HG03196 (cell line): ENCODE measurements at regions not wholly inside any gene's neighbourhood (a gene's known extent, or its start where the extent isn't known, plus 50 kb on each side); places are given as distances from the start of the nearest gene placed in this dataset.

ENCODE experiments used
- ATAC-seq: cut with Tn5 transposase; IDR thresholded peaks from one replicate; pipeline ENCODE4 v1.9.1; 2021; ENCODE audit not compliant: unreplicated experiment

DNA sequence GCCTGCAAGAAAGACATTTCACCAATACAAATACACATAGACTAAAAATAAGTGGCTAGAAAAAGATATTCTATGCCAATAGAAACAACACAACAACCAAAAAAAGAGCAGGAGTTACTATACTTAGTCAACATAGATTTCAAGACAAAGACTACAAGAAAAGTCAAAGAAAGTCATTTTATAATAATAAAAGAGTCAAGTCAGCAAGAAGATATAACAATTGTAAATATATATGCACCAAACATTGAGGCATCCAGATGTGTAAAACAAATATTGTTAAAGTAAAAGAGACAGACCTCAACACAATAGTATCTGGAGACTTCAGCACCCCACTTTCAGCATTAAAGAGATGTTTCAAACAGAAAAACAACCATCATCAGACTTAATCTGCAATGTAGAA, 104.6 kb downstream of the AMY1C start:
- ATAC-seq = no peak

DNA sequence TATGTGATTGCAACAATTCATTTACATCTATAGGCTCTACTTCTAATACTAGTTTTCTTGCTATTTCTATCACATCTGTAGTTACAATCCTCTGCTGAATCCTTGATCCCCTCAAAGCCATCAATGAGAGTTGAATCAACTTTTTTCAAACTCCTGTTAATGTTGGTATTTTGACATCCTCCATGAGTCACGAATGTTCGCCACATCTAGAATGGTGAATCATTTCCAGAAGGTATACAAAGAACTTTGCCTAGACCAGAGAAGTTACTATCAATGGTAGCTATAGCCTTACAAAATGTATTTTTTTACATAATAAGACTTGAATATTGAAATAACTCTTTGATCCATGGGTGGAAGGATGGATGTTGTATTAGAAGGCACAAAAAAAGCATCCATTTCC, 110.0 kb downstream of the AMY1C start:
- ATAC-seq = no peak

DNA sequence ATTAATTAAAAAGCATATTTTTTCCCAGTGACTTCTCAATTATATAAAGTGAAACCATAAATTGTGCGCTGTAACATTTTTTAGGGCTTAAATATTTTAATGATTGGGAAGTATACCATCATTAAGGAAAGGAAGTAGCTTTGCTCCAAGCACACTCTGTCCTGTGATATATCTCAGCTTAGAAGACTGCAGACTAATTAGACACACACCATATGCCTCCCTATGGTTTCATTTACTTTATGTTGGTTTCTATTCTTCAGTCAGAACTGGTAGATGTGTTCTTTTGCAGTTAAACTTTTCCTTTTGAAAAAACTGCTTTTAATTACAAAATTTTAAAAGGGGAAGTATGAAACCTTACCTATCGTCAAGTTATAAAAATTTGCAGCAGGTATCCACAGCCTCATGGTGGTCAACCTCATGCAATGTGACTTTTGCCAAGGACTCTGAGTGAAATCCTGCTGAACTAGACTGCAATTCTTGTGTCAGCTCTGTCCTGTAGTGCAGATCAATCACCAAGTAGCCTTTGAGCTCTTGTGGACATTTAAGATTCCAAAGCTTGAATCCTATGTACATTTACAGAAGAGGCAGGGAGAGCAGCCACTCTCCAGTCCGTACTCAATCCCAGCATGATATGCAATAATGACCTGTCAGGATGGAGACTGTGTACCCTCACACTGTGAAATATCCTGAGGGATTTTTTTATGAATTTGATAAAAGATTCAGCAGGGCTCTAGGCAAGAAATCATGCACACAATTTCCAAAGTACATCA, 149.1 kb downstream of the AMY1C start:
- ATAC-seq = no peak

DNA sequence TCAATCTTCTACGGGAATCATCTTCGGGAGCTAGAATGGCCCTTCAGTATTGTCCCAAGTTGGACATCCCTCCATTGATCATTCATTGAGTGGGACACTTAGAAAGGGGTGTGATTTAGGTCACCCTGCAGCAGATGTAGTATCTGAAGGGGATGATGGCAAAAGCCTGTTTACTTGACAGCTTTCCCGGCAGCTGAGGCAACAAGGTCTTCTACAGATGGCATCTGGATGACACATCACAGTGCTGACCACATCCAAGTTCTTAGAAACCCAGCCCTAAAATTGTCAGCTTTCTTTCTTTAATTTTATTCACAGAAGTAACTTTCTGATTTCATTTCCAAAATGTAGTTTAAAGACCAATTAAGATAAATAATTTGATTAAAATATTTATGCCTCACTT, 150.3 kb downstream of the AMY1C start:
- no peak for ATAC-seq

DNA sequence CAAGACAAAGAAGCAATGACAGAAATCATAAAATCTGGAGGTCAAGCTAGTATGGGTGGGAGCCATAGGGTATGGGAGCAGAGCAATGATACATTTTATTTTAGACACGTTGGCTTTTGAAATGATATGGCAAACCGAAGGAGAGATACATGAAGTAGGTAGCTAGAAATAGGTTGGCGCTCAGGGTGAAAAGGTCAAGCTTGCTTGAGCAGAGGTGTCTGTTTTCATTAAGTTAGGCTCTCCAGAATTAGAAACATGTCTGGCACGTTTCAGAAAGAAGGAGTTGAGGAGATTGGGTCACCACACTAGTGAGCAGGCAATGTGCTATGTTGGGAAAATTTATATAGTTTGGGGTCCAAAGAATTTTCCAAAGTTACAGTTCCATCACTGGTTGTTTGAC, 151.4 kb downstream of the AMY1C start:
- ATAC-seq = no peak

DNA sequence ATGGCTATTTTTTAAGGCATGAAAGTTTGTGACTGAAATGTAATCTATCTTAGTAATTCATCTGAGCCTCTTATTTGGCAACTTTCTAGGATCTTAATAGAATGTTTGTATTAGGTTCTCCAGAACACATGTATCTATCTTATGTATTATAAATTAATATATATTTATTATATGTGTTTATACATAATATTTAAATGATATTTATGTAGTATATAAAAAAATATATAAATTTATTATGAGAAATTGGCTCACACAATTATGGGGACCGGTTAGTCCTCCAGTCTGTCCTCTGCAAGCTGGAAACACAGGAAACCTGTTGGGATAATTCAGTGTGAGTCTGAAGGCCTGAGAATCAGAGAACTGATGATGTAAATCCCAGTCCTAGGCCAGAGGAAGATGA, 155.7 kb downstream of the AMY1C start:
- no peak for ATAC-seq

DNA sequence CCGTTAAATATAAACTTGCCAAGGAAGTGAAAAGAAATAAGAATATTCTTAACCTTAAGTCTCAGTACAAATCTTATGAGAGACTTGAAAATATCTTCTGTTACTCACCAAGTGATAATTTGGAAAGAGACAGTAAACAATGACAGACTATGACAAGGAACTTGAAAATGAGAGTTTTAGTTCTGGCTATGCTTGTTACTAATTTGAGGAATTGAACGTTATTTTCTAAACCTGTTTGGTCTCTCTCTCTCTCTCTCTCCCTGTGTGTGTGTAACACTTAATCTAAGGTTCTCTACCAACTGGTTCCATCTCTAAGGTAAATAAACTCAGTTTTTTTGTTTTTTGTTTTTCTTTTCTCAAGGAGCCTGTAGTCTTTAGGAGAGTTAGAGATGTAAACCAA, 161.8 kb downstream of the AMY1C start:
- ATAC-seq = no peak

DNA sequence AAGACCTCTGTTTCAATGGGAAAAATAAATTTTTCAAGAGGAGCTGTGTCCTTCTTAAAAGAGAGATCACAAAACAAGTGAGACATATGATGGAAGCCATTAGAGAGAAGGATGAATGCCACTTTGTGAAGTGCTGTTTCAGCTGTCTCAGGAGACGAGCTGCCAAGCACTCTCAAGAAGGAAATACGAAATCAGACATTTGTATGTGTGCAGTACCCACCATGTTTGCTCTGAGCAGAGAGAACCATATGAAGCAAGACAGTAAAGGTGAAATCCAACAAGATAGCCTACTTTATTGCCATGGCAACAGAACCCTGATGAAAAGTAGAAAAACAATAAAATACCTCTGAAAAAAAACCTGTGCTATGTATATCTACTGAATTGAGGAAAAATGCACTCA, 168.1 kb downstream of the AMY1C start:
- no peak for ATAC-seq

DNA sequence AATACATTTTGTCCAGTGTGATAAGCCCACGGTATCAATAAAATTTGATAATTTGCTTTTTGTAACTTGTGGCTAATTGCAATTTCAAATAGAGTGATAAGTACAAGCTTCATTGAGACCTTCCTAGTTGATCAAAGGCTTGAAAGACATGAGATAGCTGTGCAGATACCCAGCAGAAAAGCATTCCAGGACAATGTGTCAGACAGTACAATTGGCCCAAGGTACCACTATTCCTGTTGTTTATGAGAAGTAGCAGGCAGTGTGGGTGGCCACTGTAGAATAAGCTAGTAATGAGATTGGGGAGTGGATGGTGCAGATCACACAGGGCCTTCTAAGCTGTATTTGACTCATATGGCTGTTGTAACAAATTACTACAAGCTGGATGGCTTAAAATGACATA, 182.2 kb downstream of the AMY1C start:
- ATAC-seq = no peak

DNA sequence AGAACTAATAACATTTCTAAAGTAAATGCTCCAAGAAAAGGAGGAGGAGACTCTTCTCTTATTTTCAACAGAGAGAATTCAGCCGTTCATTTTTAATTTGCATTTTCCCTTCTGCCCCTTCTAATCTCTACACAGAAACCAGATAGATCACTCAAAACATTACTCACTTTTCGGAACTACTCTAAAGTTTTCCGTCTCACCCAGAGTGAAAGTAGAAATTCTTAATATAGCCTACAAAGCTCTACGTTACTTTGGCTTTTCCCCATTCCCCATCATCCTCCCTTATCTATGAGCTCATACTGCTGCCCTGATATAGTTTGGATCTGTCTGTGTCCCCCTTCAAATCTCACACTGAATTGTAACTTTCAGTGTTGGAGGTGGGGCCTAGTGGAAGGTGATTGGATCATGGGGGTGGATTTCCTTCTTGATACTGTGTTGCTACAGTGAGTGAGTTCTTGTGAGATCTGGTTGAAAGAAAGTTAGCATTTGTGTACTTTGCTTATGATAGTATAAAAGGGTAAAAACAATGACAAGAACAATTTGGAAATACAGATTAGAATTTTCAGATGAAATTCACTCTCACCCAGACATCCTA, 188.2 kb downstream of the AMY1C start:
- ATAC-seq = no peak

DNA sequence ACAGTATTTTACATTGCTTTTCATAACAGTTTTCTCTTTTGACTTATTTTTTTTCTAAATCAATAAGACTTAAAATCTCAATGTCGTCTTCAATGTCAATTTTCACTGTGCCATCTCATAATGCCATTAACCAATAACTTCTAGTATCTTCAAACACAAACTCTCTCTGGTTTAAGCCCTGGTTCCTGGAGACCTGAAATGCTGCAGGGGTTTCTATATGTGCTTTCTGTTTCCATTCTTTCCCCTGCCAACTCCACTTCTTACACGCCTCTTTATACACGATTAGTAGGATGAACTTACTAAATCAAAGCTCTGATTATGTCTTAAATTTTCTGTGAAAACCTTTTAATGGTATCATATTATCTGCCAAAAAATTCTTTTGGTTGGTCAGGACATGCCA, 191.4 kb downstream of the AMY1C start:
- no peak for ATAC-seq

DNA sequence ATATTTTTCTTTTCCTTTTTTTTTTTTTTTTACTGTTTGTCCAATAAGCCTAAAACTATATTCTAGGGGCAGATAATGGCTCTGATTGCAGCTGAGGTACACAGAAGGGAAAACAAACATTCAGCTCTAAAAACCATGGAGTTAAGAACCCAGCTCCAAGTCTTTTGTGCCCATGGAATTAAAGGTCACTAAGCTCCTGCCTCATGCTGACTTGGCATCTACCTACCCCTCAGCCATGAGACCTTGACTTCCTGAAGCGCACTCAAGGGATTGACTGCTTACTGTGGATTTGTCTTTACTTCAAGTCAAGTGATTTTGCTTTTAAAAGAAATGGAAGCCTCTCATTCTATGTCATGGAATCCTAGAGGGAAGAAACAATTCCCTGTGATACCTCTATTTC, 192.3 kb downstream of the AMY1C start:
- ATAC-seq = no peak

DNA sequence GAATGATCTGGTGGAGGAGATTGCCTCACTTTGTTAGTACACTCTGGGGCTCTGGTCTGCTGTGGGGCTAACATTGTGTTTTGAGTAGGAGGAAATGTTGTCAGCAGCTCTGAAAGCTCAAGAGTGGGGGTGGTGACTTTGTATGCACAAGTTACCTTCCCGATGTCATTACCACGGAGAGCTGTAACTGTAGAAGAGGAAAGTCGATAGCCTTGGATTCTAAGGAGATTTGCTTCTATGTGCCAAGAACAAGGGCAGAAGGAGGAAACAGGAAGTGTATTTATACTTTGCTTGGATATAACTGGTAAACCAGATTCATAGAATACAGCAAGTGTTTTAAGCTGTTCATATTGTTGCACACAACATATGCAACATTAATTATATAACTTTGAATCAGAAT, 196.1 kb downstream of the AMY1C start:
- ATAC-seq = no peak

DNA sequence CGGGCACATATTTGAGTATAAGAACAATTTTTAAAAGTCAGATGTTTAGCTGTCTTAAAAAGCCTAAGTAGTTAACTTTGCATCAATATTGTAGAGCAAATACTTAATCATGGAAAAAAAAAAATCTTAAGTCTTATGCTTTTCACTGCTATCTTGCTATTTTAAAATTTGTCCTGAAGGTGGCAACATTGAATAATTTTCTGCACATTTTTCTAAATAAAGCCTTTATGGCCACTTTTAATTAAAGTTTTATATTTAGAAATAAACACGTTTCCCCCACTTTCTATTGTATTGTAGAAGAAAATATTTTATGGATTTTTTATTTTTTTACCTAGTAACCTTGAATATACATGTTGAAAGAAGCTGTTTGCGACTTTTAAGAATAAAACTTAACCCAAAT, 198.8 kb downstream of the AMY1C start:
- ATAC-seq = no peak

DNA sequence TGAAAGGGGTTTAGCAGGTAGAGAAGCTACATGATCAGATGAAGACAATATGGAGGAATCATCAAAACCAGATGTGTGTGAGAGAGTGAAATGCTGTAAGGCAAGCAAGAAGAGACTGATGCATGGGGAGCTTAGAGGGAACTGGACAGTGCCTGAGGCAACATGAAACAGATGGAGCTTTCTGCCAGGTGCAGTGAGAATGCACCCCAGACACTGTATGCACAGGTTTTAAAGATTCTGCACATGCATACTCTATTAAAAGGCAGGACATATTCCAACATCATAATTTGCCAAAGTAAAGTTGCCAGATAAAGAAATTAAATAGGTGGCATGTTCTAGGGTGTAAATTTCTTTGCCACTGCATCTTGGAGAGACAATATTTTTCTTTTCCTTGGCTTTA, 200.1 kb downstream of the AMY1C start:
- no peak for ATAC-seq

DNA sequence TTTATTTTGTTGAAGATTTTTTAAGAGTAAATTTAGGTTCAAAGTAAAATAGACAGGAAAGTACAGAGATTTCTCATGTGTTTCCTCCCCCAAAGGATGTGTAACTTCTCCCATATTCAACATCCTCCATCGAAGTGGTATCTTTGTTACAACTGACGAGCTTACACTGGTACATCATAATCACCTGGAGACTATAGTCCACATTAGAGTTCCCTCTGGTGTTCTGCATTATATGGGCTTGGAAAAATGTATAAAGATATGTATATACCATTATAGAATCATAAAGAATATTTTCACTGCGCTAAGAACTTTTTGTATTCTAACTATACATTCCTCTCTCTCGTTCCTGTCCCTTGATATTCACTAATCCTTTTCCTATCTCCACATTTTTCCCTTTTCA, 203.7 kb downstream of the AMY1C start:
- ATAC-seq = no peak

DNA sequence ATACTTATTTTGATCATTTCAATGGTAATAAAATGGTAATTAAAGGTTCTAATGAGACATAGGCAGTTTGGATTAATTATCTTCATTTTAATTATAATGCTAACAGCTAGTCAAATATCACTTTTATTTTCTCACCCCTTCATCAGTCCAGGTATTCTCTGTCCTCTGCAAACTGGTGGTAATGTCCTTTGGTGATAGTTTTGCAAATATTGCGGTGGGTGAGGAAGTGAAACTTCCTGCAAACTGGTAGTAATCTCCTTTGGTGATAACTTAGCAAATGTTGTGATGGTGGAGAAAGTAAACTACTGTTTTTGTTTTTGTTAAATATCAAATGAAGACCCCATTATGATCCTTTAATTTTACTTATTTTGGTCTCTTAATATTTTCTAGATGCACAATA, 209.0 kb downstream of the AMY1C start:
- no peak for ATAC-seq

DNA sequence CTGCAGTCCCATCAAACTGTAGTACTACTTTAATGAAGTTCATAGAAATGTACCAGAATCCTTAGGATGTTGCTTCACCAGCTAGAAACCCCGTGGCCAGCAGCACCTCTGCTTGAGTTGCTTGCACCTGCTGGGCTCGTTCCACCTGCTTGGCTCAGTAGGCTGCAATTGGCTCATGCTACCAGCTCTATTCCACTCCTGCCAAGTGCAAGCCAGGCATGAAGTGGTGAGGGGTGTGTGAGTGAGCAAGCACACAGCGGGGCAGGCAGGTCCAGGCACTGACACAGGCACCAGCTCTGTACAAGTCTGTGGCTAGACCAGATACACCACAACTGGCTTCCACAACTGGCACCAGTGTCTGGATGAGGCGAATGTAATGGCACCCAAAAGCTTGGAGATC, 209.9 kb downstream of the AMY1C start:
- ATAC-seq = no peak

DNA sequence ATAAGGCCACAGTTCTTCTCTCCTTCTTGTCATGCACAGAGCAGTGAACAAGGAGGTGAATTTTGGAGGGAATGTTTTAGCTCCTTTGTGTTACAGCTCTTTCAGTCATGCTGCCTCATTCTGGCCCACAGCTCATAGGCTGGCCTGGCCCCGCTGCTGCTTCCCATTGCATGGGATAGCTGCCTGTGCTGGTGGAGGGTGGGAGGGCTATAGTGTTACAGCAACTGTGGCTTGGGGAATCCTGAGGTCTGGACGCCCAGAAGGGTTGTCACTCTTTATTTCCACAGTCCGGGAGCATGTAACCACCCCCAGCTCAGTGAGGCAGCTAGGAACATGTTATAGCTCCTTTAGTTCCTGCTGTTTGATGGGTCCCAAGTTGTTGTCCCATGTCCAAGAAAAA, 210.3 kb downstream of the AMY1C start:
- no peak for ATAC-seq

DNA sequence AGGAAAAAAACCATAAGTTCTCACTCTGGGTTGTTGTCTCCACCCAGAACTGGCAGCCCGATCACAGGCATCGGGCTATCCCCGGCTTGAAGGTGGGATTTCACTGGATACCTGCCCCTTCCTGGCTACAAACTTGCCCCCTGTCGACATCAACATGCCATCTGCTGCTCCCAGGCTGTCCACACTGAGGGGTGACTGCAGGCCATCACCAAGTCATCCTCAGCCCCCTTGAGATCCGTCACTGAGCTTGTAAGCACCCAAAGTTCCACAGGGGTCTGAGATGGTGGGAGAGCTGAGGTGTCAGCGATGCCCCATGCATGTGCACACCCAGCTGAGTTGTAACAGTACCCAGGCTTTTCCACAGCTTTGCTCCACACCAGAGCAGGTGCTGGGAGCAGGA, 211.0 kb downstream of the AMY1C start:
- no peak for ATAC-seq

DNA sequence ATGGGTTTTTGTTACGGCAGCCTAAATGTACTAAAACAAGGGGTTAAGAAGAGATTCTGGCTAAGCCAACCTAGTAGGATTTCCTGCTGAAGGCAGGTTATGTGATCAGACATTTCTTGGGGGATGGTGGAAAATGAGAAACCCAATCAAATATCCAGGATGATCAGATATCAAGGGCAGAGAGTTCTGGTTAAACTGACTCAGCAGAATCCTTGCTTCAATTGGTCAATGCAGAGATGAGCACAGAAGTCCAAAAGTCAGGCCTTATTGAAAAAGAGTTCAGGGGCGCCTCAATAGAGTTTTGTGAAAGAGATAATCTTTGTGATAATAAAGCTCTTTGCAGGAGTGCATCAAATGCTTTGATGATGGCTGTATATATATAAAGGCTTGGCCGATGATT, 237.1 kb downstream of the AMY1C start:
- no peak for ATAC-seq

DNA sequence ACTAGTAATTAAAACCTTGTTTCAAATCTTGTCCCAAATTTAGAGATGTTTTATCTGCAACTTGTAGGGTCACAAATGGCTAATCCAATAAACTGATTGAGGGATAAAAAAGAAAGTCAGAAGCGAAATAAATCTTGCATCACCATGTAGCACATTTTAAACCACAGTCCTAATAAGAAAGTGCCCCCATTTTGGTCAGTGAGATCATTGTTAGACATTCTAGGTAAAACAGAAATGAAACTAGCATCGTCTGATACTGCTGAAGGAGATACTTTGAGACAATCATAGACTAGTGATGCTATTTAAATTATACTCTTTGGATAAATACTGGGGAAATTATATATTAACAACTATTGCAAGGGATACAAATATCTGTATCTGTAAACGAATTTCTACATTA, 247.9 kb downstream of the AMY1C start:
- ATAC-seq = no peak
